ENCODE measurements at regions not wholly inside any gene's neighbourhood (a gene's known extent, or its start where the extent isn't known, plus 50 kb on each side); places are given as distances from the start of the nearest gene placed in this dataset.
A peak's percentile ranks its signal among the peaks of the same experiment; 100 is the strongest.

DNA sequence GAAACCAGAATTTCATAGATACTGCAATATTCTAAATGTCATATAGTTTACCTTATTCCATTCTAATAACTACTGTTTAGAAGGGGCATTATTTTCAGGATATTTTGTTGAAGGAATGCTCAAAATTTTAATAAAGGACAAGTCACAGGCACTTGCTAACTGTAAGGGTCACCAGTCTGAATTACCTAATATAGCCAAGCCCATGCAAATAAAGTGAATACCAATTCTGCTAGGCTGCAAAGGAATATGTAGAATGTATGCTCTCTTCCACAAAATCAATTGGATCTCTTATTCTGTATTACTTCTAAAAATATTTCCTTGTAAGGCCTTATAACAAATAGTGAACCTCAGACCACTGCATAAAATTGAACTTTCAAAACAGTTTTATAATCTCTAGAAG is 52.3 kb upstream of the FAT4 start:
- no peak overlapping the region for H3K4me3 ChIP-seq (ENCODE audit: low read depth, low read length)
- no peak for DNase-seq (ENCODE audit: low read depth)
- TF ChIP-seq, protein P1, sequence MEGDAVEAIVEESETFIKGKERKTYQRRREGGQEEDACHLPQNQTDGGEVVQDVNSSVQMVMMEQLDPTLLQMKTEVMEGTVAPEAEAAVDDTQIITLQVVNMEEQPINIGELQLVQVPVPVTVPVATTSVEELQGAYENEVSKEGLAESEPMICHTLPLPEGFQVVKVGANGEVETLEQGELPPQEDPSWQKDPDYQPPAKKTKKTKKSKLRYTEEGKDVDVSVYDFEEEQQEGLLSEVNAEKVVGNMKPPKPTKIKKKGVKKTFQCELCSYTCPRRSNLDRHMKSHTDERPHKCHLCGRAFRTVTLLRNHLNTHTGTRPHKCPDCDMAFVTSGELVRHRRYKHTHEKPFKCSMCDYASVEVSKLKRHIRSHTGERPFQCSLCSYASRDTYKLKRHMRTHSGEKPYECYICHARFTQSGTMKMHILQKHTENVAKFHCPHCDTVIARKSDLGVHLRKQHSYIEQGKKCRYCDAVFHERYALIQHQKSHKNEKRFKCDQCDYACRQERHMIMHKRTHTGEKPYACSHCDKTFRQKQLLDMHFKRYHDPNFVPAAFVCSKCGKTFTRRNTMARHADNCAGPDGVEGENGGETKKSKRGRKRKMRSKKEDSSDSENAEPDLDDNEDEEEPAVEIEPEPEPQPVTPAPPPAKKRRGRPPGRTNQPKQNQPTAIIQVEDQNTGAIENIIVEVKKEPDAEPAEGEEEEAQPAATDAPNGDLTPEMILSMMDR (conservative IDR thresholded peaks at IDR 0.05; ENCODE audit: low read depth, low read length) = no peak

DNA sequence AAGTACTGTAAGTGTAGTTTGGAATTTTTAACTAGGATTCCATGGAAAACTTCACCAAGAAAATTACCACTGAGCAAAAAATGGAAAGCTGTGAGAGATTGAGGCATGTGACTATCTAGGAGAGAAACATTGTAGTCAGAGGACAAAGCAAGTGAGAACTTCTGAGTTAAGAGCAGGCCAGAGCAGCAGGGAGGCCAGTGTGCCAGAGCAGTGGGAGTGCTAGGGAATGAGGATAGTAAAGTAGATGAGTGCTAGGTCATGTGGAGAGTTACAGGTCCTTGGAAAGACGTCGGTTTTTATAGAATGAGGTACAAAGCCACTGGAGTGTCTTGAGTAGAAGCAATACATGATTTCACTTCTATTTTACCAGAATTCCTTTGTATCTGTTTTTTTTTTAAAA is 52.7 kb upstream of the FAT4 start:
- TF ChIP-seq, protein P1 (conservative IDR thresholded peaks at IDR 0.05; ENCODE audit: low read depth, low read length) = no peak
- H3K4me3 ChIP-seq (ENCODE audit: low read depth, low read length) = no peak overlapping the region
- no peak for DNase-seq (ENCODE audit: low read depth)

DNA sequence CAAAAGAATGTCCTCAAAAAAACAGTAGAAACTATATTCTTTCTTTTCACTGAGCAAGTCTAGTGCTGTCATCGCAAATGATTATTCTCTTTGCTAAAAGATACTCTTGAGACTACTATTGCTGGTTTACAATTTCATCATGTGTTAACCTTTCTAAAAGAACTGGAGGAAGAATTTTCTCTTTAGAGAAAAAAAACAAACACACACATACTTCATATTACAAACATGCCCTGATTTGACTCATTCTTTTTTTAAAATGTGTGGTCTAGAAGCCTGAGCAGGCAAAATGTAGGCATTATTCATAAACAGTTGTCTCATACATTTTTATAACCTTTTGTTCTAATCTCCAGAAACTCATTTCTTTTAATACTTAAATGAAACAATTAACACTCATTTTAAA is 60.6 kb upstream of the FAT4 start:
- peak; percentile 85 for DNase-seq (ENCODE audit: low read depth)
- TF ChIP-seq, protein P1 (conservative IDR thresholded peaks at IDR 0.05; ENCODE audit: low read depth, low read length) = no peak

DNA sequence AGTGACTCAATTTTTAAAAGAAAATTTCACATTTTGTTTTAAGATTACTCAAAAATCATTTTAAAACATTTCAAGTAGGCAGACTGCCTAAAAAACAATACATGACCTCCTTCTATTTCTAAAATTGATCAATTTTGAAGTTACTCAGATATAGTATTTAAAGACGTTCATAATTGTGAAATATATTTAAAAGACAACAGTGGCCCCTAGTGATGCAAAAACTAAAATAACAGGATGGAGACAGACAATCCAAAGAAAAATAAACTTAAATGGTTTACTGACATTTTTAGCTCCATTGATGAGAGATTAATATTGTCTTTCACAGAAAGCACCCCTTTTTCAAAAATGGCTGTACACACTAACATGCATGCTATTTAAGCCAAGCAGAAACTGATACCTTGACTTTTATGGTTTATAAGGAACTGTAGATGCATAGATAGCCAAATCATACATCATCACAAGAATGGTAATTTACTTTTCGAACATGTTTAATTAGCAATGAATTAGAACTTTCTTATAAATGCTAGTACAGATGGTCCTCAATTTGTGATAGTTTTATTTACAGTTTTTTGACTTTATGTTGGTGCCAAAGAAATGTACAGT is 69.8 kb upstream of the FAT4 start:
- no peak overlapping the region for H3K4me3 ChIP-seq (ENCODE audit: low read depth, low read length)
- peak; percentile 57 for DNase-seq (ENCODE audit: low read depth)
- TF ChIP-seq, protein P1 (conservative IDR thresholded peaks at IDR 0.05; ENCODE audit: low read depth, low read length) = peak; percentile 42

More for the DNA sequence above, 60.6 kb upstream of the FAT4 start:
- no peak overlapping the region for H3K4me3 ChIP-seq (ENCODE audit: low read depth, low read length)

DNA sequence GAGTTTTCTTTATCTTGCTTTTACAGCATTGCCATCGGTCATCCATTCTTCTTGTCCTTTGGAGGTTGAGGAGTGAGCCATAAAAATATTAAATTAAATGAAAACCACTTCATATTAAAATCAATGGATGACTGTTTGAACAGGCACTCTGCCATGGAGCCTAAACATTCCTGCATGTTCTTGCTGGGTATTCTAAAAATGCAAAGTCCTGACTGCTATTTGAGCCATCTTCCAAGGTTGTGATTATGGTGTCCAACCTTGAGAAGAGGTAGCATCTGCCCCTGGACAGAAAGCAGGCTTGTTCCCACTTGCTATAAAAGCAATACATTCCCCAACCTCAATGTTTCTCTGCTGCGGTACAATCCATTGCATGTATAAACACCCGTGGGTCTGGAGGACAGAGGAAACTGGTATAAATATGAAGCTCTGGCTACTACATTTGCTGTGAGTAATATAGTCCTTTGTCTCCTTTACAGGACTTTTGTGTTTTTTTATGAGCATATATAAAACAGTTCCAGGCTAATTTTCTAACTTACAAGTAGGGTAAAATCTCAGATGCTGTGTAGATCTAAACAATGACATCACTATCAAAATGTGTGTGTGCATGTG is 70.9 kb upstream of the FAT4 start:
- DNase-seq (ENCODE audit: low read depth) = peak; percentile 23
- no peak overlapping the region for H3K4me3 ChIP-seq (ENCODE audit: low read depth, low read length)
- TF ChIP-seq, protein P1 (conservative IDR thresholded peaks at IDR 0.05; ENCODE audit: low read depth, low read length) = no peak

DNA sequence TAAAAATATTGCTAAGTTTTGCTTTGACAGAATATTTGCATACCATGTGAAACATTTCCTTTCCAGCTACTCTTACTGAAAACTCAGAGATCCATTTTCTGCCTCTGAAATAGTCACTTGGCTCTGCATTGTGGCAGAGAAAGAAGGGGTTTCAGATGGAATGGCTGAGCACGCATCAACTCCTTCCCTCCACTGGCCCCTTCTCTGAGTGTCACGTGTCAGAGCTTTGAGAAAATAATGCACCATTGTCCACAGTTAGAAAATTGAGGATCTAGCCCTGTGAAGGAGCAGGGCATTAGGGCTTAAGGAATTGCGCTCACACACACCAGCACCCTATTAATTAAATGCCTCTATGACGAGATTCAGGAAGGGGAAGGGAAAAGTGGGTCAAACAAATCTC is 78.8 kb upstream of the FAT4 start:
- TF ChIP-seq, protein P1 (conservative IDR thresholded peaks at IDR 0.05; ENCODE audit: low read depth, low read length) = no peak
- no peak overlapping the region for H3K4me3 ChIP-seq (ENCODE audit: low read depth, low read length)
- no peak for DNase-seq (ENCODE audit: low read depth)

DNA sequence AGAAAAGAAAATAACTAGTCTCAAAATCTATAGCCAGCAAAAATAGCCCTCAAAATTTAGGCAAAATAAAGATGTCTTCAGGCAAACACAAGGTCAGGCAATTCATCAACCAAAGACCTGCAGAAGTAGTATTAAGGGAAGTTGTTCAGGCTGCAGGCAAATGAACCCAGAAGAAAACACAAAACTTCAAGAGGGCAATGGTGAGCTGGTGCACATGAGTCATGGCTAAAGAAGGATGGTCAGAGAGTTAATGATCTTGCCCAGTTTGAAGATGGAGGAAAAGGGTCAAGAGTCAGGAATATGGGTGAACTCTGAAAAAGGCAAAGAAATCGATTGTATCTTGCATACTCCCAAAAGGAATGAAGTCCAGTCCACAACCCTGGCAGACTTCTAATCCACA is 83.1 kb upstream of the FAT4 start:
- H3K4me3 ChIP-seq (ENCODE audit: low read depth, low read length) = no peak overlapping the region
- TF ChIP-seq, protein P1 (conservative IDR thresholded peaks at IDR 0.05; ENCODE audit: low read depth, low read length) = no peak
- DNase-seq (ENCODE audit: low read depth) = no peak

Measured in choroid plexus epithelial cell (primary cell).